HCT116 (cell line): ENCODE measurements at regions not wholly inside any gene's neighbourhood (a gene's known extent, or its start where the extent isn't known, plus 50 kb on each side); places are given as distances from the start of the nearest gene placed in this dataset.

Experiments
- ATAC-seq: fragments of 200-7000 bp; cut with Tn5 transposase; 2 replicates; pipeline ENCODE4 v1.9.1; 2020; ENCODE audit warnings: mild to moderate bottlenecking, moderate library complexity
- BruUV-seq: library from RNA; stranded (reverse); fragments of 400-500 nt; replicated peaks from 2 replicates; lab custom pipeline; 2021; lab: Mats Ljungman, UMichigan
- CTCF ChIA-PET: fragments of 300-600 bp; sonication (Branson Sonifier 250); formaldehyde crosslinking; loops from one replicate; lab custom pipeline; 2021; ENCODE audit warnings: antibody characterized with exemption; lab: Charles Lee
- POLR2A ChIA-PET: fragments of 300-600, 350-600 bp; sonication (Branson Sonifier 250); formaldehyde crosslinking; loops from one replicate; lab custom pipeline; 2021; ENCODE audit warnings: antibody characterized with exemption; lab: Charles Lee
- RAD21 ChIA-PET, 2 experiments: fragments of 300-600 bp; sonication (Branson Sonifier 250); formaldehyde crosslinking; loops; one replicate each; lab custom pipeline; 2023; ENCODE audit warnings: low total read pairs in 2 of 2; ENCODE audit not compliant: uncharacterized antibody in 2 of 2, unreplicated experiment in 2 of 2, low non-redundant PET in 1 of 2; lab: Charles Lee
- DNase-seq: peaks from one replicate; pipeline ENCODE4 v3.0.0-alpha.2; 2010; ENCODE audit warnings: low read depth, low spot score
- H2AFZ ChIP-seq: fragments of 200-600 bp; shearing (Covaris generic), sonication (generic); 2 replicates; pipeline ENCODE4 v1.6.1; 2017; ENCODE audit warnings: low read depth, mixed run types, mixed read lengths, antibody characterized with exemption, low read length; ENCODE audit not compliant: poor library complexity, severe bottlenecking
- H3K27ac ChIP-seq: 2 replicates; pipeline ENCODE4 v1.5.1; 2012; ENCODE audit warnings: low read depth, low read length
- H3K27me3 ChIP-seq: fragments of 200-600 bp; sonication (generic); 2 replicates; pipeline ENCODE4 v1.6.1; 2016; ENCODE audit warnings: mixed run types, low read length, mixed read lengths; ENCODE audit not compliant: insufficient read depth
- H3K36me3 ChIP-seq, 2 experiments: fragments of 200-500 bp in 1 of 2; fragments of 200-600 bp in 1 of 2; sonication (Bioruptor generic) in 1 of 2; sonication (generic) in 1 of 2; 2 replicates each; pipeline versions ENCODE4 v1.5.1 to v1.6.1; 2014 to 2016; ENCODE audit warnings: low read length in 2 of 2, inconsistent platforms in 1 of 2, mixed read lengths in 1 of 2, mixed run types in 1 of 2; ENCODE audit not compliant: insufficient read depth in 2 of 2, control insufficient read depth in 1 of 2
- H3K4me1 ChIP-seq, 2 experiments: fragments of 200-600 bp in 1 of 2; sonication (generic) in 1 of 2; 2 replicates each; pipeline versions ENCODE4 v1.5.1 to v1.6.1; 2012 to 2017; ENCODE audit warnings: low read length in 2 of 2, inconsistent platforms in 1 of 2, mild to moderate bottlenecking in 1 of 2, mixed read lengths in 1 of 2, mixed run types in 1 of 2, moderate library complexity in 1 of 2; ENCODE audit not compliant: insufficient read depth in 2 of 2, control insufficient read depth in 1 of 2
- H3K4me2 ChIP-seq: fragments of 200-600 bp; sonication (generic); 2 replicates; pipeline ENCODE4 v1.6.1; 2017; ENCODE audit warnings: mixed run types, low read length, mixed read lengths
- H3K4me3 ChIP-seq, 2 experiments: fragments of 200-600 bp in 1 of 2; sonication (generic) in 1 of 2; replicated peaks in 1 of 2; 2 replicates each; pipeline ENCODE4 v1.5.1; 2011 to 2016; ENCODE audit warnings: low read length in 2 of 2, control low read depth in 1 of 2, low read depth in 1 of 2, mild to moderate bottlenecking in 1 of 2, mixed read lengths in 1 of 2, mixed run types in 1 of 2
- H3K79me2 ChIP-seq: fragments of 200-600 bp; sonication (generic); 2 replicates; pipeline ENCODE4 v1.6.1; 2017; ENCODE audit warnings: mild to moderate bottlenecking, mixed run types, low read length, moderate library complexity, mixed read lengths; ENCODE audit not compliant: insufficient read depth
- H3K9ac ChIP-seq: fragments of 200-600 bp; sonication (generic); 2 replicates; pipeline ENCODE4 v1.6.1; 2016; ENCODE audit warnings: low read length, mixed read lengths
- H3K9me2 ChIP-seq: fragments of 200-600 bp; sonication (generic), shearing (Covaris generic); 2 replicates; pipeline ENCODE4 v1.6.1; 2017; ENCODE audit warnings: mixed run types, mild to moderate bottlenecking, moderate library complexity; ENCODE audit not compliant: insufficient read depth
- H3K9me3 ChIP-seq, 2 experiments: fragments of 200-500 bp in 1 of 2; fragments of 200-600 bp in 1 of 2; sonication (Bioruptor generic) in 1 of 2; sonication (generic) in 1 of 2; 2 replicates each; pipeline ENCODE4 v1.6.1; 2014 to 2017; ENCODE audit warnings: low read length in 2 of 2, mixed read lengths in 2 of 2, inconsistent platforms in 1 of 2, low read depth in 1 of 2, mild to moderate bottlenecking in 1 of 2, mixed run types in 1 of 2, moderate library complexity in 1 of 2; ENCODE audit not compliant: control insufficient read depth in 1 of 2, insufficient read depth in 1 of 2
- H4K20me1 ChIP-seq: fragments of 200-600 bp; sonication (generic), shearing (Covaris generic); 2 replicates; pipeline ENCODE4 v1.6.1; 2017; ENCODE audit warnings: mixed run types, mild to moderate bottlenecking, moderate library complexity; ENCODE audit not compliant: insufficient read depth
- EZH2 ChIP-seq: fragments of 200-600 bp; sonication (generic); IDR thresholded peaks from 2 replicates; pipeline ENCODE4 v1.6.1; 2017; ENCODE audit warnings: antibody characterized with exemption, mixed run types
- RAD21 ChIP-seq: IDR thresholded peaks from 2 replicates; pipeline ENCODE4 v1.6.1; 2012; ENCODE audit warnings: low read depth, mild to moderate bottlenecking
- SIN3A ChIP-seq: IDR thresholded peaks from 2 replicates; pipeline ENCODE4 v1.6.1; 2012; ENCODE audit warnings: low read depth
- TCF7L2 ChIP-seq: IDR thresholded peaks from 2 replicates; pipeline ENCODE4 v1.7.0; 2011; ENCODE audit warnings: borderline replicate concordance, inconsistent platforms; ENCODE audit not compliant: insufficient read depth, insufficient read length; ENCODE audit errors: extremely low read depth
- YY1 ChIP-seq: IDR thresholded peaks from 2 replicates; pipeline ENCODE4 v1.6.1; 2011; ENCODE audit warnings: low read length, low read depth, moderate library complexity, mild to moderate bottlenecking; ENCODE audit not compliant: insufficient replicate concordance; ENCODE audit errors: extremely low read depth
- ZFX ChIP-seq: fragments of 450-650 bp; IDR thresholded peaks from 2 replicates; pipeline ENCODE4 v1.6.1; 2017
- ZNF274 ChIP-seq: fragments of 200-500 bp; sonication (Bioruptor generic); IDR thresholded peaks from 2 replicates; pipeline ENCODE4 v1.6.1; 2014; ENCODE audit warnings: mild to moderate bottlenecking, low read depth, low read length, inconsistent platforms
- intact Hi-C: fragments of 100-400 bp; cut with micrococcal nuclease; formaldehyde crosslinking; loops from 2 replicates; pipeline ENCODE4 v1.10.0; 2022
- TF ChIP-seq, protein P1 (sequence below): IDR thresholded peaks from 2 replicates; pipeline ENCODE4 v1.6.1; 2011; ENCODE audit warnings: mild to moderate bottlenecking, low read length, moderate library complexity; ENCODE audit not compliant: insufficient replicate concordance; ENCODE audit errors: extremely low read depth
- TF ChIP-seq, protein P2 (sequence below): IDR thresholded peaks from 2 replicates; pipeline ENCODE4 v1.6.1; 2012

DNA sequence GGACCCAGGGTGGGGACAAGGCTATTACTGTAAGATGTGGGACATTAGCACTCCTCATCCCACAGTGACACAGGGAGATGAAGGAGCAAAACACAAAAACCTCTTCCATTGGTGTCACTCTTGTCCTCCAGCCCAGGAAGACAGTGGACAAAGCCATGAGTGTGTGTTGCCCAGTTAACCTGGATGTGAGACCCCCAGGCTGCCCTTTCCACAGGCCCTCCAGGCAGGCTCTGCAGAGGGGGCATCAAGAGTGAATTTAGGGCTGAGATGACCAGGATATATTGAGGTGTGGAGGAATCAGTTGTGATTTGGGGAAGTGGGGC lies 111.3 kb downstream of the GGTLC2 start:
- Histone ChIP-seq H3K4me2 (no peak overlapping the region), H3K27me3 (no peaks in the 10 kb centered on the region), H2AFZ (no peak overlapping the region), H3K4me1 (peaks cover 0 to 4% of the 10 kb centered on the region in 2 experiments; a peak in 1 of 4 replicates), H3K27ac (no peak overlapping the region), H4K20me1 (no peaks in the 10 kb centered on the region), H3K79me2 (no peaks in the 10 kb centered on the region), H3K4me3 (no peak overlapping the region), H3K36me3 (no peaks in the 10 kb centered on the region), H3K9ac (no peak overlapping the region), H3K9me3 (no peaks in the 10 kb centered on the region), H3K9me2 (no peaks in the 10 kb centered on the region)
- no TSS peak for BruUV-seq
- ATAC-seq (no peak), DNase-seq (no peak)
- RAD21 ChIA-PET, result no interaction called here
- CTCF ChIA-PET, result interaction anchor here (0.9 to 1.6 kb wide), 3 partner anchors 10 to 128 kb away, joined by 3 to 5 read pairs (median 4); no protein-coding TSS in a partner anchor
- intact Hi-C loops, result no loop called here
- TF ChIP-seq, protein P1, sequence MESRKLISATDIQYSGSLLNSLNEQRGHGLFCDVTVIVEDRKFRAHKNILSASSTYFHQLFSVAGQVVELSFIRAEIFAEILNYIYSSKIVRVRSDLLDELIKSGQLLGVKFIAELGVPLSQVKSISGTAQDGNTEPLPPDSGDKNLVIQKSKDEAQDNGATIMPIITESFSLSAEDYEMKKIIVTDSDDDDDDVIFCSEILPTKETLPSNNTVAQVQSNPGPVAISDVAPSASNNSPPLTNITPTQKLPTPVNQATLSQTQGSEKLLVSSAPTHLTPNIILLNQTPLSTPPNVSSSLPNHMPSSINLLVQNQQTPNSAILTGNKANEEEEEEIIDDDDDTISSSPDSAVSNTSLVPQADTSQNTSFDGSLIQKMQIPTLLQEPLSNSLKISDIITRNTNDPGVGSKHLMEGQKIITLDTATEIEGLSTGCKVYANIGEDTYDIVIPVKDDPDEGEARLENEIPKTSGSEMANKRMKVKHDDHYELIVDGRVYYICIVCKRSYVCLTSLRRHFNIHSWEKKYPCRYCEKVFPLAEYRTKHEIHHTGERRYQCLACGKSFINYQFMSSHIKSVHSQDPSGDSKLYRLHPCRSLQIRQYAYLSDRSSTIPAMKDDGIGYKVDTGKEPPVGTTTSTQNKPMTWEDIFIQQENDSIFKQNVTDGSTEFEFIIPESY, result no peak
- no peak for TF ChIP-seq YY1
- TF ChIP-seq, protein P2, sequence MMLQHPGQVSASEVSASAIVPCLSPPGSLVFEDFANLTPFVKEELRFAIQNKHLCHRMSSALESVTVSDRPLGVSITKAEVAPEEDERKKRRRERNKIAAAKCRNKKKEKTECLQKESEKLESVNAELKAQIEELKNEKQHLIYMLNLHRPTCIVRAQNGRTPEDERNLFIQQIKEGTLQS, result no peak
- TF ChIP-seq ZFX, result no peak
- TF ChIP-seq ZNF274, result no peak
- TF ChIP-seq EZH2, result no peak
- POLR2A ChIA-PET, result no interaction called here

DNA sequence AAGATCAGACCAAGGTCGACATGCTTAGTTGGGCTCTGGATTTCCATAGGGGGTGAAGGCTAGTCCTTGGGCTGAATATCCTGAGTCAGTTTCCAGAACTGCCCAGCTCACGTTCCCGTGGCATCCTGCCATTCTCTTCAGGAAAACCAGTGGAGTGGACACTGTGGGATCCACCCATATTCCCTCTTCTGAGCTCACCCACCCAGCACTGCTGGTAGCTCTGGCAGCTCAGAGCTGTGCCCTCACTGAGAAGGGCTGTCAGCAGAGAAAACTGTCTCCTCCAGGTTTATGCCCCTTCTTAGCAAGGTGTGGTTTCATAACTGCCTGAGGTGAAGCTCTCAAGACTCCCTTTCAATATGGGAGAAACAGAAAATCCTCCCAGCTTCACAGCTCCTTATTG lies 111.7 kb downstream of the GGTLC2 start:
- Histone ChIP-seq H2AFZ (no peak overlapping the region), H3K4me2 (no peak overlapping the region), H3K4me3 (no peak overlapping the region), H3K4me1 (peaks cover 0 to 4% of the 10 kb centered on the region in 2 experiments; a peak in 1 of 4 replicates), H3K27ac (no peak overlapping the region), H4K20me1 (no peaks in the 10 kb centered on the region), H3K9ac (no peak overlapping the region), H3K9me3 (no peaks in the 10 kb centered on the region), H3K9me2 (no peaks in the 10 kb centered on the region), H3K27me3 (no peaks in the 10 kb centered on the region), H3K79me2 (no peaks in the 10 kb centered on the region), H3K36me3 (no peaks in the 10 kb centered on the region)
- DNase-seq (no peak), ATAC-seq (no peak)
- RAD21 ChIA-PET, result no interaction called here
- intact Hi-C loops, result no loop called here
- BruUV-seq, result no TSS peak
- POLR2A ChIA-PET, result no interaction called here
- CTCF ChIA-PET, result interaction anchor here (0.9 to 1.6 kb wide), 3 partner anchors 10 to 128 kb away, joined by 3 to 5 read pairs (median 4); no protein-coding TSS in a partner anchor
- TF ChIP-seq ZNF274 (no peak), TCF7L2 (no peak), RAD21 (no peak), SIN3A (no peak)
- TF ChIP-seq, protein P1, result no peak
- TF ChIP-seq, protein P2, result no peak
